Stromal cell of bone marrow (primary cell): ENCODE measurements at regions not wholly inside any gene's neighbourhood (a gene's known extent, or its start where the extent isn't known, plus 50 kb on each side); places are given as distances from the start of the nearest gene placed in this dataset.

Experiments used
- DNase-seq: peaks from one replicate; pipeline ENCODE4 v3.0.0-alpha.2; 2012; ENCODE audit warnings: low read depth

DNA sequence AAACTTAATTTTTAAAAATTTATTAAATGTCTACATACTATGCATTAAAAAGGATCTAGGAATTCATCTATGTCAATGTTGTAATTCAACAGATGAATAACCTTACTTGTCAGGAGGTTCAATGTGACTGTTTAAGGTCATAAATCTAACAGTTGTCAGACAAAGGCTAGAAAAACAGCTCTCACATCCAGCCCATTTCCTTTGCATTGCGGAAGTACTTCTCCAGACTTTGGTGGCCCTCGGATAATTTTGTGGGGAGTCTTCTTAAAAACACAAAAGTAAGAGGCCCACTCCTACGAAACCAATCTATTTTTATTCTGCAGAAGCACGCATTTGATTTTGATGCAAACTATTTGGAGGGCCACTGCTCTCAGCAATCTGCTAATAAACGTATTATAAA, 122.6 kb upstream of the CHRM3 start:
- no peak for DNase-seq

DNA sequence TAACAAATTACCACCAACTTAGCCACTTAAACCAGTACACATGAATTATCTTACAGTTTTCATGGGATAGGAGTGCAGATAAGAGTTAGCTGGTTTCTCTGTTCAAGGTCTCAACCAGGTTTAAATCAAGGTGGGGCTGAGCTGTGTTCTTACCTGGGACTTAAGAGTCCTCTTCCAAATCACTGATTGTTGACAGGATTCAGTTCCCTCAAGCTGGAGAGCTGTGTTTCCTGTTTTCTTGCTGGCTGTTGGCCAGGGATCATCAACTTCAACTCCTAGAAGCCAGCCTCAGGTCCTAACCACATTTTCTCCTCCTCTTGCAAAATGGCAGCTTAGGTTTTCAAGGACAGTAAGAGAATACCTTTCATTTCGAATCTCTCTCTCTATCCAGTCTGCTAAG, 123.8 kb upstream of the CHRM3 start:
- no peak for DNase-seq

DNA sequence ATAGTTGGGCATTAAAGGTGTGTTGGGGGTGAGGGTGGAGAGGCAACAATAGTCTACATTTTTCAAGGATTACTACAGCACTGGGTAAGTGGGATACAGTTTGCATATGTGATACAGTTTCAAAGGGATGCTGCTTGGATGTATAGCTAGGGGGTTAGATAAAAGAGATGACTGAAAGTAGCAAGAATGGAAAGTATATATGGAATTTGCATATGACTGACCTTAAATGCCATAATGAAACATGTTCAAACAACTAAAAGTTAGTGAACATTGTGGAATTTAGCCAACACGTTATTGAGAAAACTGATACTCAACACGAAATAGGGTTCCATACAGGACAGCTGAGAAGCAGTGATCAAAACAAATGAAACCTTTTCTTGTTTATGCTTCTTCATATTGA, 124.8 kb upstream of the CHRM3 start:
- no peak for DNase-seq

DNA sequence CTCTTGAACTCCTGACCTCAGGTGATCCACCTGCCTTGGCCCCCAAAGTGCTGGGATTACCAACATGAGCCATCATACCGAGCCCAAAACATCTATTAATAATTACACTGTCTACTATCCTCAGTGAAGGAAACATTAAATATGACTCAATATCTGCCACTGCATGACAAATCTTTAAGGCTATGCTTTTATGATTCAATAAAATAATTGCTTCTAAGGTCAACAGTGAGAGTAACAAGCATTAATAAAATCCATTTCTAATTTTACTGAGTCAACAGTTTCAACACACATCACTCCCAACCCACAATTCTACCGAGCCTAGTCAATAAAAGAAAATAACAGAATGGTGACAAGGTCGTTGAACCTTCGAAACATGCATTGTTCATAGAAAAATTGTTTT, 125.5 kb upstream of the CHRM3 start:
- no peak for DNase-seq

DNA sequence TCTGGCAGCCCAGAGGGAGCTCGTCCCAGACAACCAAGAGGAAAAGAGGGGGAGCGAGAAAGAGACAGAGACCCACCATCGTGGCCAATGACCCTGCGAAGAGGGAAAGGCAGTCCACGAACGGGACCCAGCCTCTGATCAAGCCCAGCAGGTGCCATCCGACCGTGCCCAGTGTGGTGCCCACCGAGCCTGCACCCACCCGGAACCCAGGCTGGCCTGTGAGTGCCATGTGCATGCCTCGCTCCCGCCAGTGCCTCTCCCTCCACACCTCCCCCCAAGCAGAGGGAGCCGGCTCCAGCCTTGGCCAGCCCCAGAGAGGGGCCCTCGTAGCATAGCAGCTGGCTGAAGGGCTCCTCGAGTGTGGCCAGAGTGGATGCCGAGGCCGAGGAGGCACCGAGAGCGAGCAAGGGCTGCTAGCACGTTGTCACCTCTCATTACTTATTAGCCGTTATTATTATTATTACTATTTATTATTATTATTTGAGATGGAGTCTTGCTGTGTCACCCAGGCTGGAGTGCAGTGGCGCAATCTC, 130.7 kb upstream of the CHRM3 start:
- DNase-seq, result no peak

DNA sequence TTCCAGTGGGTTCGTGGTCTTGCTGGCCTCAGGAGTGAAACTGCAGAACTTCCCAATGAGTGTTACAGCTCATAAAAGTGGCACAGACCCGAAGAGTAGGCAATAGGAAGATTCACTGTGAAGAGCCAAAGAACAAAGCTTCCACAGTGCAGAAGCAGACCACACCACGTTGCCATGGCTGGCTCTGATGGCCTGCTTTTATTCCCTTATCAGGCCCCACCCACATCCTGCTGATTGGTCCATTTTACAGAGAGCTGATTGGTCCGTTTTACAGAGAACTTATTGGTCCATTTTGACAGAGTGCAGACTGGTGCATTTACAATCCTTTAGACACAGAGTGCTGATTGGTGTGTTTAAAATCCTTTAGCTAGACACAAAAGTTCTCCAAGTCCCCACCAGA, 131.4 kb upstream of the CHRM3 start:
- DNase-seq, result no peak

DNA sequence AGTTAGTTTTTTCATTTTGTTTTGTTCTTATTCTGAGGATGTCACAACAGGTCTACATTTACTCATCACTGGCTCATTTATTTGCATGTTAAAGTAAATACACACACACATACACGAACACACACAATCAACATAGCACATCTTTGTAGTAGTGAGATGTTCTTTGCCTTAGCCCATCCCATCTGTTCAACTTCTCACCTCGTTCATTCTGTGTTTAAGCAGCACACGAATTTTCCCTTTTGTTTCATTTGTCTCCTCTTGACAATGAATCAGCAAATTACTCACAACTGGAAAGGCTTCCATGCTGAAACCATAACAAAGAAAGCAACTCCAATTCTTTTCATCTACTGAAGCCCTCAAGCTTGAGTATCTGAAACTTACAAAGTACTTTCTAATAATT, 133.3 kb upstream of the CHRM3 start:
- no peak for DNase-seq

DNA sequence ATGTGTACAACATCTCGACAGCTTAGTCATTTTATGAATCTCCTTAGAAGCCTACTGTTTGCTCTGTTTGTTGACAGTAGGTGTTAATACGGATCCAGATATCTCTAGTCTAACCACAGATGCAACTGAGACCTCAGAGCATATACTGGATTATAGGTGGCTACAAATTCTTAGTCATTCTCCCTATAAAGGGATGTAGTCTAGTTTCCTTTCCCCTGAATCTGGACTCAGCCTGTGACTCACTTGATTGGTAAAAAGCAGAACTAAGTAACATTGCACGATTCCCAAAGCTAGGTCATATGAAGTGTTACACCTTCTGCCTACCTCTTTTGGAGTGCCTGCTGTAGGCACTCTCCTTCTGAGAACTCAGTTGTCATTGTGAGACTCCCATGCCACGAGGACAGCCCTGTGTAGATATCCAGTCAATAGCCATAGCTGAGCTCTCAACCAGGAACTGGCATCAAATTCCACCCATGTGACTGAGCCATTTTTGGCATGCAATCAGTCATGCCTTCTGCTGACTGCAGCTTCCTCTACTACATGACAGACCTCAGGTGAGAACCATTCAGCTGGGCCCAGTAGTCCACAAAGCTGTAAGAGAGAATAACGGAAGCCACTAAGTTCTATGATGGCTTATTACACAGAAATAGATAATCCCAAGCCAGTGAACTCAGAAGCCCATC, 135.9 kb upstream of the CHRM3 start:
- DNase-seq, result no peak

DNA sequence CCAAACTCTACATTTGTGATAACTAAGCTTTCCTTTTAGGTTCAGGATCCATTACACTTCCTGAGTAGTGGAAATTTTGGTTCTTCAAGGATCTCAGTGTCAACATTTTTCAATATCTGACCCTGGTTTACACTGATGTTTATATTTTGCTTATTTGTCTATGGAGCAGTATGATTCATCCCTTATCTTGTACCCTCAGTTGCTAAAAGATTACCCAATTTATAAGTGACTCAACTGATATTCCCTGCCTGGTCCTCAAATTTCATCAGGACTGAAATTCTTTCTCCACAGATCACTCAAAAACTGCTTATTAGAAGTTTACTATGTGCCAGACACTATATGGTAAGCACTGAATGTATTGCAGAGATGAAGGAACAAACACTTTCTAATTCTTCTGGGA, 139.1 kb upstream of the CHRM3 start:
- DNase-seq, result no peak

DNA sequence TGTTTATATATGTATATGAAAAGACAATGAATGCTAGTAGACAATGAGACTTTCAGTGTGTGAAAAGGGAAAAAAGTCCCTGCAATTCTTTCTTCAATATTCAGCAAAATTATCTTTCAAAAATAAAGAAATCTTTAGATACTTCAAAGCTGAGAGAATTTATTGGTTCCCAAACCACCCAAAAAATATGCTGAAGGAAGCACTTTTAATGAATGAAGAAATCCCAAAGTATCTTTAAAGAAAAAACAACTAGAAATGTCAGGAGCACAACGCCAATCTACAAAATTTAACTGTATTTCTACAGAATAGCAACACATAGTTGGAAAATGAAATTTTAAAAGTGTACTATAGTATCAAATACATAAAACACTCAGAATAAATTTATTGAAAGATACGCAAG, 142.3 kb upstream of the CHRM3 start:
- no peak for DNase-seq

DNA sequence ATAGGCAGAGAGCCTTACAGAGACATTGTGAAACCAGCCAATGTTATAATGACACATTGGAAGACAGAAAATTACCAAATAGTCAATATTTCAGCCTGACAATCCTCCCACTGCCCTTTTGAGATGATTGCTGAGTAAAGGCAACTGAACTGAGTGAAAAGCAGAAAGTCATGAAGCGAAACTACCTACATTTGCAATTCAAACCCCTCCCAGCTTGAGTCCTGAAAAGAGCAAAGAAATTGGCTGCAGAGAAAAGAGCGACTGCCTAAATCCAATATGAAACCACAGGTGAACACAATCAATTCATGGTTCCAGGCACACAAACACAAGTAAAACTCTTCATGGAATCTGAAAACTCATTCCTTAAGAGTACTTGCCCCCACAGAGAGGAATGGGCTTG, 143.4 kb upstream of the CHRM3 start:
- DNase-seq, result no peak

DNA sequence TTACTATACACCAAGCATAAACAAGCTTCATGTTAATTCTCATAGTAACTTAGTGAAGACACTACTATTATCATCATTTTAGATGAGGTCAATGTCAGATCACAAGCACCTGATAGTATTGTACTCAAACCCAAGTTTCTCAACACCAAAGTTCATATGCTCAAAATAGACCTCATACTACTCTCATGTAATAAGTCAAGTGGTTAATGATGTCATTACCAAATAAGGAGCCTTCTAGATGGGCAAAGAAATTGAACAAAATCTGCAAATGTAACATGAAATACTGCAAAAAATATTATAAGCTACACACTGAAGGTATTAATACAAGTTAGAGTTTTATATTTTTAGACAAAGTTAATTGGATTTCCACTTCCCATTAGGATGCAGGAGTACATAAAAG, 144.0 kb upstream of the CHRM3 start:
- no peak for DNase-seq

DNA sequence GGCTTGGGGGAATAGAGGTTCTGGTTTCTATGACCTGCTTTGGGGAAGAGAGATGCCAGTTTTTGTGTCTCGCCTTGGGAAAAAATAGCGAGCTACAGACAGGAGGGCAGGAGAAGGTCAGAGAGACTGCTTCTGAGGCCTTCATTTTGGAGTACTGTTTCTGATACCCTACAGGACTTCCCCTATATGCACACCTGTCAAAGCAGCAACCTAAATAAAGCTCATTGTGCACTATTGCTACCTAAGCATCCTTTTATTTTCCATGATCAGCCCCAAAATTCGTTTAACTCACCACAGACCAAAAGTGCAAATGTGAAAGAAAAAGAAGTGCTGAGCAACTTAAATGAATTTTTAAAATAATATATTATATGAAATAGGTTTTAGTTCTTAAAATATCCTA, 145.6 kb upstream of the CHRM3 start:
- no peak for DNase-seq

DNA sequence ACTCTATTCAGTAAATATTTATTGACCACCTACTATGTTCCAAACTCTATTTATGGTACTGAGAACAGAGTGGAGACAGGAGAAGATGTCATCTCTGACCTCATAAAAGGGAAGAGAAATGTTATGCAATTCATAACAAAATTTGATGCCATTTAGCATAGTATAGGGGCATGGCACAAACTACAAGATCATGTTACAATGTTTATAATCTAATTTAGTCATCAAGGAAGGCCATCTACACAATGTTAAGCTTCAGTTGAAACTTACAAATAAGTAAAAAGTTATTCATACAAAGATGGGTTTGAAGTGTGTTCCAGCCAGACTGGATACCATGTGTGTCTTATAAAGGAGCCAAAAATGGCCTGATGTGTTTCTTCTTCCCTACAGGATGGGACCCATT, 146.8 kb upstream of the CHRM3 start:
- no peak for DNase-seq

DNA sequence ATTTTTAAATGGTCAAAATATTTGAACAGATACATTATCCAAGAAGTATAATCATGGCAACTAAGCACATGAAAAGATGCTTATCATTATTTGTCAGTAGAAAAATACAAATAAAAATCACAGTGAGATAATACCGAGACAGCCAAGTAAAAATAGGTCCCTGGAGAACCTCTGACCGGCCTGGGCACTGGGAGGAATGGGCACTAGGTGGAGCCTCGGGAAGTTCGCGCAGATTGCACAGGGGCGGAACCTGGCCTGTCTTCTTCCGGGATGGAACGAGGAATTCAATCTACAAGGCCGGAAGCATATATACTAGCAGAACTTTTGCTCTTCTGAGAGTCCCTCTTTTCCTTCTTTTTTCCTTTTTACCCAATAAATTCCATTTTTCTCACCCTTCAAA, 148.5 kb upstream of the CHRM3 start:
- no peak for DNase-seq

DNA sequence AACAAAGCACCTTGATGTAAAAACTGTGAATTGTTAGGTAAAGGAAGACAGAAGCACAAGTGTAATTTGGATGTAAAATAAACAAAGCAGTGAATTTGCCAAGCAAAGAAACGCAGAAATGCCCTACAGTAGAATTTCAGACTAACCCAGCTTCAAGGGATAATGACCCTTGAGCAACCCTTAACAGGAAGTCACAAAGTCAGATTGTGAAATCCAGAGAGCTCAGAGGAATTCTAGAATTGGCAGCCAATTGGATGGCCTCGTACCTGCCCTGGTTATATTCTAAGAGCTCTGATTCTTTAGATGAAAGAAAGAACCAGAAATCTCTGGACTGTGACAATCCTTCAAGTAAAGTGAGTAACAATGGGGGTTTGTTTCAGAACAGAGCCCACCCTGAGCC, 152.7 kb upstream of the CHRM3 start:
- no peak for DNase-seq

DNA sequence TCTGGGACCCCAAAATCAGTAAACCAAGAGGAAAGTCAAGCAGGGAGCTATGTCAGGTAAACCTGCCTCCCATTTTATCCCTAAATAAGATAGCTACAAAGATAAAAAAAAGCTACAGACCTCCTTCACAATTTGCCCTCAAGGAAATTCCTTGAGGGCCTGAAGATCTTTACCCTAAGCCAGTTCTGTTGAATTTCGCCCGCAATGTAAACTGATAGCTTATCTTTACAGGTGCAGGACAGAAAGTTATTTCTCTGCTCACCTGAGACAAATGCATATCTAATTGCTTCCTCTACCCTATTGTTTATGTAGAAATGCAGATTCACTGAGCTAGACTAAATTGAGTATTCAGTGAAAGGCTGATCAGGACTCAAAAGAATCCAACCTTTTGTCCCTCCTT, 153.4 kb upstream of the CHRM3 start:
- DNase-seq, result no peak

DNA sequence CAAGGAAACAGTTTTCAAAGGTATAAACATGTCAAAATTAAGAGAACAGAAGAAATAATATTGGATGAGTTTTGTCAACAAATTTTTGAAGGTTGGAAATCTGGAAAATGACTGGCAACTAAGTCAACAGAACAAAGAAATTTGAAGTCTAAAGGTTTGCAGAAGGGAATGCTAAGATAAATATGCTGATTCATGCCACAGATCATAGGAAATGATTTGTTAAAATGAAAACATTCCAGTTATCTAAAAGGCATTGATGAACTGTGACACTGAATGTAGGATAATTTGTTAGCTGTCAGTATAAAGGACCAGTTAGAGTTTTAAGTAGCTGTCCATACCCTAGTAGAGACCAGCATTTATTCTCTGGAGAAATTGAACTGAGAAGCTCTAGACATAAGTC, 157.9 kb upstream of the CHRM3 start:
- DNase-seq, result no peak

DNA sequence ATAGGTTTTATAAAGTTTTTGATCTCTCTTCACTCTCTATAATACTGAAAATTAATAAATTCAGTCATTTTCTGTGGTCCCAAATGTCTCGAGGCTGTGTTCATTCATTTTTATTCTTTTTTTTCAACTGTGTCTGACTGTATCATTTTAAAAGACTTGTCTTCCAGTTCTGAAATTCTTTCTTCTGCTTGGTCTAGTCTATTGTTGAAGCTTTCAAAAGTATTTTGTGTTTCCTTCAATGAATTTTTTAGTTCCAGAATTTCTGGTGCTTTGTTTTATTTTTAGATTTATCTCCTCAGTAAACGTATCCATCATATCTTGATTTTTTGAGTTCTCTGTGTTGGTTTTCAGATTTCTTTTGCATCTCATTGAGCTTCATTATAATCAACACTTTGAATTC, 161.0 kb upstream of the CHRM3 start:
- DNase-seq, result no peak

DNA sequence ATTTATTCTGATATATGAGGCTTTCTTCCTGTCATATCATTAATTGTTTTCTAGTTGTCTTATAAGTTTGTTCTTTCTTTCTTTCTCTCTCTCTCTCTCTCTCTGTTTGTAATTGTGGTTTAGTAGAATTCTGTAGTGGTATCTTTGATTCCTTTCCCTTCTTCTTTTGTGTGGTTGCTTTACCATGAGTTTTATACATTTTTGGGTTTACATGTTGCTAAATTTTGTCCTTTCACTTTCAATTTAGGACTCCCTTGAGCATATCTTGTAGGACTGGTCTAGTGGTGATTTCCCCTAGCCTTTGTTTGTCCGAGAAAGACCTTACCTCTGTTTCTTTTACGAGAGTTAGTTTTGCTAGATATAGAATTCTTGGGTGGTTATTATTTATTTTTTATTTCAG, 162.3 kb upstream of the CHRM3 start:
- DNase-seq, result no peak

DNA sequence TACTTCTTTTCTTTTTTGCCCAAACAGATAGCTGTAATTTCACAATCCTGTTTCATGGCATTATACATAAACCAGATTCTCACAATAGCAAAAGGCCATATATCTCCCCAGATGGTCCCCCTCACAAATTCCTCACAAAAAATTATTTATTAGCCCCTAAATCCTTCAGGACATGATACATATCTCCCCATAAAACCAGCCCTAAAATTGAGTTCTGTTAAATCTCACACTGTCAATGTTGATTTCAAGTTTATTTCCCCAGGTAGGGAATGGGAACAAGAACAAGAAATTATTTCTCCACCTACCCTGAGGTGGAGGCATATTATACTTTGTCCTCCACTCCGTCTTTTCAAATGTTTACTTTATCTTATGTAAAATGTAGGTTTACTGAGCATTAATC, 163.4 kb upstream of the CHRM3 start:
- DNase-seq, result no peak

DNA sequence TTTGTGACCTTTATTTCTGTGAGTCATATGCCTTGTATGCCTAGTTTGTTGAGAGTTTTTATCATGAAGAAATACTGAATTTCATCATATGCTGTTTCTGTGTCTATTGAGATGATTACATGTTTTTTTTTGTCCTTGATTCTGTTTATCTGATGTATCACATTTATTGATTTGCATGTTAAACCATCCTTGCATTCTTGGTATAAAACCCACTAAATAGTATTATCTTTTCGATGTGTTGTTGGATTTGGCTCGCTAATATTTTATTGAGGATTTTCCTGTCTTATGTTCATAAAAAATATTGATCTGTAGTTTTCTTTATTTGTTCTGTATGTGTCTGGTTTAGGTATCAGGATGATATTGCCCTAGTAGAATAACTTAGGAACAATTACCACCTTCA, 164.7 kb upstream of the CHRM3 start:
- no peak for DNase-seq

DNA sequence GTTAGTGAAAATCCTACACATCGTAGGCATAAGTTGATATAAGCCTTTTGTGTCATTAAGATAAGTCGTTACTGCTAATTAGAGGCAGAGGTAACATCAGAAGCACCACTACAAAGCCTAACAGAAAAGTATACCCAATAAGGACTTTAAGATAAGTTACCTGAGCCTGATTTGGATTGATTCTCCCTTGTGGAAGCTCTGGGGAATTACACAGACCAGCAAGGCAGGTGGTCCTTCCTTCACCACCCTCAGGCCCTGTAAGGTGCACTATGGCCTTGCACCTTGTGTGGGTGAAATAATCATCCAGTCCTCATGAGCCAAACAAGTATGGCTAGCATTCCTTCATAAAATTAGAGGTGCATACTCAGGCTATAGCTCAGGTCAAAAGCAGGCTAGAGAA, 166.7 kb upstream of the CHRM3 start:
- DNase-seq, result no peak

DNA sequence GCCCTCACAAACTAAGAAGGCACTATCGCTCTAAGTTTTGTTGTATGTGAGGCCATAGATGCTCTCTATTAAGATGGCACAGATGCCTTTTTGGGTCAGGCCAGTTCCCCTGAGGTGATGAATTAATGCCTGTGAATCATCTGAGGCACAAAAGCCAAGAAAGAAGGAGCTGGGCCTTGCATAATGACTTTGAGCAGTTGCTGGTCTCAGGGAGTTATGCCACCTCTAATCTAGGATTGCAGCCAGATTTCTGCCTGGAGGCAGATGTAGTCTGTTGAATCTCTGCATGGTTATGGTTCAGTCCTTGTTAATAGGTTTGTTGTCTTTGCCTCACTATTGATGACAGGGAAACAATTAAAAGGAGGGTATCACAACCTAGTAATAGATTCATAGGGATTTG, 168.1 kb upstream of the CHRM3 start:
- no peak for DNase-seq

DNA sequence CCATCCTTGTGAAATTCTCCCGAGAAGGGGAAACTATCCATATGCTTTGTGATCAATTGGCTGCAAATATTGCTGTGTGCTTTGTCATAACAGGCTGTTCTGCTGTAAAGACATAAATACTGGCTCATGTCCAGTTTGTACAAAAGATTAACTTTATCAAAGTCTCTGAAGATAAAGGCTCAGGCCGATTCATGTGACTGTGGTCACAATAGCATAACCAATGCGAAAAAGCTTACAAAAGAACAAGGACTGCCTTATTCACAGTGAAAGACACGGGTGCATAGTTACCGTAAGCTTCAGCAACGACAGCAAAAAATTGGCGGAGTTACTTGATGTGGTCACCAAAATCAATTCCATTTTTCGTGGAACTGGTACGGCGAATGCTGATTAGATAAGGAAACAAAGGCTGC, 173.6 kb upstream of the CHRM3 start:
- DNase-seq, result no peak
